HG03378 (cell line): ENCODE measurements at regions not wholly inside any gene's neighbourhood (a gene's known extent, or its start where the extent isn't known, plus 50 kb on each side); places are given as distances from the start of the nearest gene placed in this dataset.

Experiments used
- ATAC-seq: cut with Tn5 transposase; IDR thresholded peaks from one replicate; pipeline ENCODE4 v1.9.1; 2021; ENCODE audit warnings: mild to moderate bottlenecking, moderate library complexity; ENCODE audit not compliant: unreplicated experiment

GRCh38 chr1:25026730-25027450, 96.8 kb upstream of the RUNX3 start:
- no peak for ATAC-seq

GRCh38 chr1:25026304-25026703, 96.2 kb upstream of the RUNX3 start:
- ATAC-seq, result no peak

- ATAC-seq, result no peak
These were observed 94.7 kb upstream of the RUNX3 start for GRCh38 chr1:25024615-25025350.

- ATAC-seq, result no peak
These were observed 93.8 kb upstream of the RUNX3 start for GRCh38 chr1:25023826-25024225.

- ATAC-seq, result no peak
These were observed 93.1 kb upstream of the RUNX3 start for GRCh38 chr1:25023190-25023578.

- peak; percentile 64 for ATAC-seq
These were observed 92.5 kb upstream of the RUNX3 start for GRCh38 chr1:25022361-25023189.

- ATAC-seq, result no peak
These were observed 91.6 kb upstream of the RUNX3 start for GRCh38 chr1:25021591-25022215.

- ATAC-seq, result no peak
These were observed 90.9 kb upstream of the RUNX3 start for GRCh38 chr1:25020851-25021590.

GRCh38 chr1:25020173-25020845, 90.2 kb upstream of the RUNX3 start:
- no peak for ATAC-seq

- peak; percentile 38 for ATAC-seq
These were observed 89.5 kb upstream of the RUNX3 start for GRCh38 chr1:25019337-25020172.

- no peak for ATAC-seq
These were observed 88.9 kb upstream of the RUNX3 start for GRCh38 chr1:25018943-25019336.

GRCh38 chr1:25018110-25018735, 88.1 kb upstream of the RUNX3 start:
- ATAC-seq, result no peak

GRCh38 chr1:25017436-25018109, 87.5 kb upstream of the RUNX3 start:
- no peak for ATAC-seq

- no peak for ATAC-seq
These were observed 83.2 kb upstream of the RUNX3 start for GRCh38 chr1:25012966-25013962.

- no peak for ATAC-seq
These were observed 82.0 kb upstream of the RUNX3 start for GRCh38 chr1:25011943-25012638.

- no peak for ATAC-seq
These were observed 81.2 kb upstream of the RUNX3 start for GRCh38 chr1:25011275-25011674.
